Thyroid gland (tissue), 4 donors: ENCODE measurements at regions not wholly inside any gene's neighbourhood (a gene's known extent, or its start where the extent isn't known, plus 50 kb on each side); places are given as distances from the start of the nearest gene placed in this dataset.

ENCODE experiments used
- CTCF ChIP-seq, 6 experiments: fragments of 200-600 bp in 3 of 6; fragments of 450-650 bp in 3 of 6; sonication (generic) in 3 of 6; IDR thresholded peaks; one replicate each; pipeline ENCODE4 v1.5.1; 2016 to 2019; ENCODE audit warnings: antibody characterized with exemption in 6 of 6, mild to moderate bottlenecking in 2 of 6, inconsistent platforms in 1 of 6, moderate library complexity in 1 of 6
- POLR2A ChIP-seq, 2 donors: fragments of 450-650 bp; IDR thresholded peaks; one replicate each; pipeline ENCODE4 v1.6.1; 2017; ENCODE audit warnings: antibody characterized with exemption in 2 of 2, mild to moderate bottlenecking in 2 of 2, moderate library complexity in 1 of 2

- TF ChIP-seq CTCF (IDR thresholded peaks at IDR 0.05) (no peak), POLR2A (IDR thresholded peaks at IDR 0.05) (no peak)
Measured at GRCh38 chr2:45104429-45104828, 95.2 kb upstream of the SIX2 start.
